HepG2 (cell line): ENCODE measurements at regions not wholly inside any gene's neighbourhood (a gene's known extent, or its start where the extent isn't known, plus 50 kb on each side); places are given as distances from the start of the nearest gene placed in this dataset.

Experiments used
- ASH2L ChIP-seq: fragments of 300-600, 200-600 bp; sonication (generic); IDR thresholded peaks from 2 replicates; pipeline ENCODE4 v1.7.0; 2017; ENCODE audit warnings: low read depth, mild to moderate bottlenecking, moderate library complexity, mixed read lengths, low read length; ENCODE audit not compliant: insufficient read length
- KDM4B ChIP-seq: sonication (generic); formaldehyde crosslinking; IDR thresholded peaks from 2 replicates; pipeline ENCODE4 v1.4.0; 2020; ENCODE audit warnings: missing genetic modification reagents
- MAFK ChIP-seq, 2 experiments: IDR thresholded peaks in 1 of 2; conservative IDR thresholded peaks in 1 of 2; 2 replicates each; pipeline ENCODE4 v1.6.1; 2011; ENCODE audit warnings: improper control_type of control experiment in 2 of 2, low read length in 2 of 2
- NR2F6 ChIP-seq, 2 experiments: IDR thresholded peaks; 2 replicates each; pipeline ENCODE4 v1.6.1; 2016; ENCODE audit warnings: antibody characterized with exemption in 1 of 2, mild to moderate bottlenecking in 1 of 2
- PAWR ChIP-seq: sonication (generic); formaldehyde crosslinking; IDR thresholded peaks from 2 replicates; pipeline ENCODE4 v1.4.0; 2020; ENCODE audit warnings: missing genetic modification reagents, mild to moderate bottlenecking, borderline replicate concordance
- SOX6 ChIP-seq, 2 experiments: fragments of 450-650 bp in 1 of 2; sonication (generic) in 1 of 2; formaldehyde crosslinking in 1 of 2; IDR thresholded peaks; 2 replicates each; pipeline versions ENCODE4 v1.4.0 to v1.6.1; 2017 to 2020; ENCODE audit warnings: antibody characterized with exemption in 1 of 2, mild to moderate bottlenecking in 1 of 2, missing genetic modification reagents in 1 of 2
- SRSF4 ChIP-seq: fragments of 200-400 bp; formaldehyde crosslinking; IDR thresholded peaks from one replicate; pipeline ENCODE4 v1.6.1; 2018; ENCODE audit warnings: mild to moderate bottlenecking, low read depth, low read length, moderate library complexity; ENCODE audit not compliant: poor library complexity, severe bottlenecking
- TF ChIP-seq, protein P1 (sequence below): sonication (generic); formaldehyde crosslinking; IDR thresholded peaks from 2 replicates; pipeline ENCODE4 v1.4.0; 2020; ENCODE audit warnings: missing genetic modification reagents, low read depth, mild to moderate bottlenecking, borderline replicate concordance
- TF ChIP-seq, protein P2 (sequence below): sonication (generic); formaldehyde crosslinking; IDR thresholded peaks from 2 replicates; pipeline ENCODE4 v1.5.0; 2020; ENCODE audit warnings: mild to moderate bottlenecking, missing genetic modification reagents, moderate library complexity
- TF ChIP-seq, protein P3 (sequence below): sonication (generic); formaldehyde crosslinking; IDR thresholded peaks from 2 replicates; pipeline ENCODE4 v1.4.0; 2020; ENCODE audit warnings: low read depth, mild to moderate bottlenecking, missing genetic modification reagents

DNA sequence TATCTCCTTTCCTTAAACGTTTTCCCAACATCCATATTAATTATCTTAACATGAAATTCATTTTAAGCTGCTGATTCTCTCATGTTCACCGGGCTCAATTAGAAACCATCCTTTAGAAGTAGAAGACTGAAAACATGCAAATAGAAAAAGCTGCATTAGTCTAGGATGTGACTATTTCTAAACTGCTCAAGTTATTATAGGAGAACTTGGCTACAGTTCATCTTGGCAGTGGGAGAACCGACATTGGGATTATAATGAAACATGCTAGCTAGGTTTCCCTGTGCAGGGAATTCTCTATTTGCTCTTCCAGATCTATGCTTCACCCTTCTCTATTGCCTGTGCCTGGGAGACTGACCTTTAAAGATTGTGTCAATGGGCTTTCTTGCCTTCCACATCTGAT lies 151.0 kb upstream of the PPARGC1A start:
- TF ChIP-seq ASH2L (no peak), NR2F6 (IDR thresholded peaks at IDR 0.05) (no peak), NR2F6 (CRISPR knock-in tag; IDR thresholded peaks at IDR 0.05) (no peak), KDM4B (no peak), PAWR (CRISPR knock-in tag) (no peak), SOX6 (IDR thresholded peaks at IDR 0.05) (no peak), SOX6 (CRISPR knock-in tag; IDR thresholded peaks at IDR 0.05) (no peak), SRSF4 (no peak), MAFK (conservative IDR thresholded peaks at IDR 0.05 in 1 of 2, IDR thresholded peaks at IDR 0.05 in 1 of 2; ENCODE audit: low read length in 2 of 2) (no peak)
- TF ChIP-seq, protein P1, sequence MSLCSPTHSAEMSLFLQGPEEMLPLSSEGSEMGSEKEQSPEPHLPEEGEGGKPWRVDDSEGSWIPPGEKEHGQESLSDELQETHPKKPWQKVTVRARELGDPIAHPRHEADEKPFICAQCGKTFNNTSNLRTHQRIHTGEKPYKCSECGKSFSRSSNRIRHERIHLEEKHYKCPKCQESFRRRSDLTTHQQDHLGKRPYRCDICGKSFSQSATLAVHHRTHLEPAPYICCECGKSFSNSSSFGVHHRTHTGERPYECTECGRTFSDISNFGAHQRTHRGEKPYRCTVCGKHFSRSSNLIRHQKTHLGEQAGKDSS (CRISPR knock-in tag) = no peak
- TF ChIP-seq, protein P2, sequence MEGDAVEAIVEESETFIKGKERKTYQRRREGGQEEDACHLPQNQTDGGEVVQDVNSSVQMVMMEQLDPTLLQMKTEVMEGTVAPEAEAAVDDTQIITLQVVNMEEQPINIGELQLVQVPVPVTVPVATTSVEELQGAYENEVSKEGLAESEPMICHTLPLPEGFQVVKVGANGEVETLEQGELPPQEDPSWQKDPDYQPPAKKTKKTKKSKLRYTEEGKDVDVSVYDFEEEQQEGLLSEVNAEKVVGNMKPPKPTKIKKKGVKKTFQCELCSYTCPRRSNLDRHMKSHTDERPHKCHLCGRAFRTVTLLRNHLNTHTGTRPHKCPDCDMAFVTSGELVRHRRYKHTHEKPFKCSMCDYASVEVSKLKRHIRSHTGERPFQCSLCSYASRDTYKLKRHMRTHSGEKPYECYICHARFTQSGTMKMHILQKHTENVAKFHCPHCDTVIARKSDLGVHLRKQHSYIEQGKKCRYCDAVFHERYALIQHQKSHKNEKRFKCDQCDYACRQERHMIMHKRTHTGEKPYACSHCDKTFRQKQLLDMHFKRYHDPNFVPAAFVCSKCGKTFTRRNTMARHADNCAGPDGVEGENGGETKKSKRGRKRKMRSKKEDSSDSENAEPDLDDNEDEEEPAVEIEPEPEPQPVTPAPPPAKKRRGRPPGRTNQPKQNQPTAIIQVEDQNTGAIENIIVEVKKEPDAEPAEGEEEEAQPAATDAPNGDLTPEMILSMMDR = no peak
- TF ChIP-seq, protein P3, sequence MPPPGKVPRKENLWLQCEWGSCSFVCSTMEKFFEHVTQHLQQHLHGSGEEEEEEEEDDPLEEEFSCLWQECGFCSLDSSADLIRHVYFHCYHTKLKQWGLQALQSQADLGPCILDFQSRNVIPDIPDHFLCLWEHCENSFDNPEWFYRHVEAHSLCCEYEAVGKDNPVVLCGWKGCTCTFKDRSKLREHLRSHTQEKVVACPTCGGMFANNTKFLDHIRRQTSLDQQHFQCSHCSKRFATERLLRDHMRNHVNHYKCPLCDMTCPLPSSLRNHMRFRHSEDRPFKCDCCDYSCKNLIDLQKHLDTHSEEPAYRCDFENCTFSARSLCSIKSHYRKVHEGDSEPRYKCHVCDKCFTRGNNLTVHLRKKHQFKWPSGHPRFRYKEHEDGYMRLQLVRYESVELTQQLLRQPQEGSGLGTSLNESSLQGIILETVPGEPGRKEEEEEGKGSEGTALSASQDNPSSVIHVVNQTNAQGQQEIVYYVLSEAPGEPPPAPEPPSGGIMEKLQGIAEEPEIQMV = no peak
